CD4-positive, alpha-beta T cell treated with Interleukin-4 for 1 hour (primary cell): ENCODE measurements at regions not wholly inside any gene's neighbourhood (a gene's known extent, or its start where the extent isn't known, plus 50 kb on each side); places are given as distances from the start of the nearest gene placed in this dataset.

Source experiments
- DNase-seq, 2 donors: peaks; one replicate each; pipeline ENCODE4 v3.0.0-alpha.2; 2020 to 2022

- no peak for DNase-seq
These were observed 183.4 kb downstream of the SH2D1A start for GRCh38 chrX:124529786-124530185.

- no peak for DNase-seq
These were observed 184.4 kb downstream of the SH2D1A start for GRCh38 chrX:124530803-124531202.

GRCh38 chrX:124534536-124534935 is 188.2 kb downstream of the SH2D1A start:
- DNase-seq, result no peak

- DNase-seq, result no peak
These were observed 194.1 kb downstream of the SH2D1A start for GRCh38 chrX:124540474-124540873.

- DNase-seq, result no peak
These were observed 202.2 kb downstream of the SH2D1A start for GRCh38 chrX:124548571-124548970.

GRCh38 chrX:124555036-124555595 is 208.8 kb downstream of the SH2D1A start:
- DNase-seq, result no peak

GRCh38 chrX:124557976-124558375 is 211.6 kb downstream of the SH2D1A start:
- no peak for DNase-seq

- no peak for DNase-seq
These were observed 227.1 kb downstream of the SH2D1A start for GRCh38 chrX:124573468-124573867.

GRCh38 chrX:124592744-124593143 is 246.4 kb downstream of the SH2D1A start:
- no peak for DNase-seq

- DNase-seq, result no peak
These were observed 247.8 kb downstream of the SH2D1A start for GRCh38 chrX:124594017-124594651.

GRCh38 chrX:124605511-124605910 is 259.1 kb downstream of the SH2D1A start:
- DNase-seq, result no peak

GRCh38 chrX:124606724-124607123 is 260.4 kb downstream of the SH2D1A start:
- no peak for DNase-seq

- DNase-seq, result no peak
These were observed 273.3 kb downstream of the SH2D1A start for GRCh38 chrX:124619710-124620109.

GRCh38 chrX:124634363-124634762 is 288.0 kb downstream of the SH2D1A start:
- no peak for DNase-seq

GRCh38 chrX:124641737-124642491 is 295.6 kb downstream of the SH2D1A start:
- peak in 1 of 2 donors; percentile 14 for DNase-seq

- DNase-seq, result no peak
These were observed 300.0 kb downstream of the SH2D1A start for GRCh38 chrX:124646403-124646802.

GRCh38 chrX:124651031-124651430 is 304.7 kb downstream of the SH2D1A start:
- DNase-seq, result no peak

GRCh38 chrX:124665621-124666400 is 319.4 kb downstream of the SH2D1A start:
- no peak for DNase-seq

- DNase-seq, result no peak
These were observed 332.8 kb downstream of the SH2D1A start for GRCh38 chrX:124679199-124679598.

- no peak for DNase-seq
These were observed 333.9 kb downstream of the SH2D1A start for GRCh38 chrX:124680287-124680686.

- DNase-seq, result no peak
These were observed 344.1 kb downstream of the SH2D1A start for GRCh38 chrX:124690495-124690894.

- no peak for DNase-seq
These were observed 353.5 kb downstream of the SH2D1A start for GRCh38 chrX:124699876-124700275.

GRCh38 chrX:124717537-124717936 is 371.2 kb downstream of the SH2D1A start:
- no peak for DNase-seq
